ENCODE measurements at regions not wholly inside any gene's neighbourhood (a gene's known extent, or its start where the extent isn't known, plus 50 kb on each side); places are given as distances from the start of the nearest gene placed in this dataset.

DNA sequence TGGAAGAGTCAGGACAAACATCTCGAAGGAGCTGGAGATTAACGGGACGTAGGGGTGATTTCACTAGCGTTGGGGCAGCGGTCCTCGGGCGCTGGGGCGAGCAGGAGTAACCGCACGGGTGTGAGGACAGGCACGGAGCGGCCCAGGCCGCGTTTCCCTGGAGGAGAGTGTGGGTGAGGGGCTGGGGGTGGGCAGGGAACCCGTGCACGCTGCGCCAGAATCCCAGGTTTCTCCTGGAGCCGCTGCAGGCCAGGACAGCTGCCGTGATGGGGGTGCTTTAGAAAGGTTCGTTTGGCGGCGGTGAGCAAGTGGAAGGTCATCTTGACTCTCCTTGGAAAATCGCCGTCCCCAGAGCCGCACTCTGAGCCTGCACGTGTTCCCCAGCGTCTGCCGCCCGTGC lies 290.2 kb upstream of the IRX1 start:
- TF ChIP-seq, protein P1, sequence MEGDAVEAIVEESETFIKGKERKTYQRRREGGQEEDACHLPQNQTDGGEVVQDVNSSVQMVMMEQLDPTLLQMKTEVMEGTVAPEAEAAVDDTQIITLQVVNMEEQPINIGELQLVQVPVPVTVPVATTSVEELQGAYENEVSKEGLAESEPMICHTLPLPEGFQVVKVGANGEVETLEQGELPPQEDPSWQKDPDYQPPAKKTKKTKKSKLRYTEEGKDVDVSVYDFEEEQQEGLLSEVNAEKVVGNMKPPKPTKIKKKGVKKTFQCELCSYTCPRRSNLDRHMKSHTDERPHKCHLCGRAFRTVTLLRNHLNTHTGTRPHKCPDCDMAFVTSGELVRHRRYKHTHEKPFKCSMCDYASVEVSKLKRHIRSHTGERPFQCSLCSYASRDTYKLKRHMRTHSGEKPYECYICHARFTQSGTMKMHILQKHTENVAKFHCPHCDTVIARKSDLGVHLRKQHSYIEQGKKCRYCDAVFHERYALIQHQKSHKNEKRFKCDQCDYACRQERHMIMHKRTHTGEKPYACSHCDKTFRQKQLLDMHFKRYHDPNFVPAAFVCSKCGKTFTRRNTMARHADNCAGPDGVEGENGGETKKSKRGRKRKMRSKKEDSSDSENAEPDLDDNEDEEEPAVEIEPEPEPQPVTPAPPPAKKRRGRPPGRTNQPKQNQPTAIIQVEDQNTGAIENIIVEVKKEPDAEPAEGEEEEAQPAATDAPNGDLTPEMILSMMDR (IDR thresholded peaks at IDR 0.05), result no peak
- TF ChIP-seq POLR2A (IDR thresholded peaks at IDR 0.05), result no peak
